ENCODE measurements at regions not wholly inside any gene's neighbourhood (a gene's known extent, or its start where the extent isn't known, plus 50 kb on each side); places are given as distances from the start of the nearest gene placed in this dataset.

DNA sequence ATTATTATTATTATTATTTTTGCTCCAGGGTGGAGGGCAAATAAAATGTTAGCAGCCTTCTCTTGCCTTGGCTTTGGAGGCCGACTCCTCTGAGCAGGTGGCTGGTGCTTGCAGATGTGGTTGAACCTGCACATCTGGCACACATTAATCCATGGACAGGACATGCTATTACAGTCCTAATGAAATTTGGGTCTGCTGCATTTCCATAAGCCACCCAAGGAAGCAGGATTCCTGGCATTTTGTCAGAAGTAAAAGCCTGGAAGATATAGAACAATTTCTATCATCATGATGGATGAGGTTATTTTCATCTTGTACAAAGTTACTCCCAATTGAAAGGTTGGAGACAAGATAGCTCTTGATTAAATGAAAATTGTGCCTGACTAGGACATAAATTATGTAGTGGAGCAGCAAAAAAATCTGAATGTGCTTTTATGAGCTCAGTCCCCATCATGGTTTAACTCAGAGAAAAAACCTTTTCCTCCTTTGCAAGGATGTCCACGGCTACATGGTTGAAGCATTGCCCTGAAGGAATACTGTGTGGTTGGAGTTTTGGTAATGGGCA is 130.9 kb upstream of the RGMA start:
- TF ChIP-seq, protein P1, sequence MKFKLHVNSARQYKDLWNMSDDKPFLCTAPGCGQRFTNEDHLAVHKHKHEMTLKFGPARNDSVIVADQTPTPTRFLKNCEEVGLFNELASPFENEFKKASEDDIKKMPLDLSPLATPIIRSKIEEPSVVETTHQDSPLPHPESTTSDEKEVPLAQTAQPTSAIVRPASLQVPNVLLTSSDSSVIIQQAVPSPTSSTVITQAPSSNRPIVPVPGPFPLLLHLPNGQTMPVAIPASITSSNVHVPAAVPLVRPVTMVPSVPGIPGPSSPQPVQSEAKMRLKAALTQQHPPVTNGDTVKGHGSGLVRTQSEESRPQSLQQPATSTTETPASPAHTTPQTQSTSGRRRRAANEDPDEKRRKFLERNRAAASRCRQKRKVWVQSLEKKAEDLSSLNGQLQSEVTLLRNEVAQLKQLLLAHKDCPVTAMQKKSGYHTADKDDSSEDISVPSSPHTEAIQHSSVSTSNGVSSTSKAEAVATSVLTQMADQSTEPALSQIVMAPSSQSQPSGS (IDR thresholded peaks at IDR 0.05; ENCODE audit: low read length) = no peak
- TF ChIP-seq, protein P2, sequence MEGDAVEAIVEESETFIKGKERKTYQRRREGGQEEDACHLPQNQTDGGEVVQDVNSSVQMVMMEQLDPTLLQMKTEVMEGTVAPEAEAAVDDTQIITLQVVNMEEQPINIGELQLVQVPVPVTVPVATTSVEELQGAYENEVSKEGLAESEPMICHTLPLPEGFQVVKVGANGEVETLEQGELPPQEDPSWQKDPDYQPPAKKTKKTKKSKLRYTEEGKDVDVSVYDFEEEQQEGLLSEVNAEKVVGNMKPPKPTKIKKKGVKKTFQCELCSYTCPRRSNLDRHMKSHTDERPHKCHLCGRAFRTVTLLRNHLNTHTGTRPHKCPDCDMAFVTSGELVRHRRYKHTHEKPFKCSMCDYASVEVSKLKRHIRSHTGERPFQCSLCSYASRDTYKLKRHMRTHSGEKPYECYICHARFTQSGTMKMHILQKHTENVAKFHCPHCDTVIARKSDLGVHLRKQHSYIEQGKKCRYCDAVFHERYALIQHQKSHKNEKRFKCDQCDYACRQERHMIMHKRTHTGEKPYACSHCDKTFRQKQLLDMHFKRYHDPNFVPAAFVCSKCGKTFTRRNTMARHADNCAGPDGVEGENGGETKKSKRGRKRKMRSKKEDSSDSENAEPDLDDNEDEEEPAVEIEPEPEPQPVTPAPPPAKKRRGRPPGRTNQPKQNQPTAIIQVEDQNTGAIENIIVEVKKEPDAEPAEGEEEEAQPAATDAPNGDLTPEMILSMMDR (IDR thresholded peaks at IDR 0.05 in 2 of 3, conservative IDR thresholded peaks at IDR 0.05 in 1 of 3; ENCODE audit: control insufficient read depth in 2 of 3, extremely low read depth in 1 of 3, insufficient read depth in 1 of 3, low read depth in 3 of 3, low read length in 3 of 3) = no peak

Data from GM12878 (cell line).